Lung microvascular endothelial cell (primary cell): ENCODE measurements at regions not wholly inside any gene's neighbourhood (a gene's known extent, or its start where the extent isn't known, plus 50 kb on each side); places are given as distances from the start of the nearest gene placed in this dataset.
A peak's percentile ranks its signal among the peaks of the same experiment; 100 is the strongest.

Experiments
- DNase-seq, 2 donors: peaks; one replicate each; pipeline versions ENCODE4 v3.0.0 to v3.0.0-alpha.2; 2010; ENCODE audit warnings: low read depth in 2 of 2

DNA sequence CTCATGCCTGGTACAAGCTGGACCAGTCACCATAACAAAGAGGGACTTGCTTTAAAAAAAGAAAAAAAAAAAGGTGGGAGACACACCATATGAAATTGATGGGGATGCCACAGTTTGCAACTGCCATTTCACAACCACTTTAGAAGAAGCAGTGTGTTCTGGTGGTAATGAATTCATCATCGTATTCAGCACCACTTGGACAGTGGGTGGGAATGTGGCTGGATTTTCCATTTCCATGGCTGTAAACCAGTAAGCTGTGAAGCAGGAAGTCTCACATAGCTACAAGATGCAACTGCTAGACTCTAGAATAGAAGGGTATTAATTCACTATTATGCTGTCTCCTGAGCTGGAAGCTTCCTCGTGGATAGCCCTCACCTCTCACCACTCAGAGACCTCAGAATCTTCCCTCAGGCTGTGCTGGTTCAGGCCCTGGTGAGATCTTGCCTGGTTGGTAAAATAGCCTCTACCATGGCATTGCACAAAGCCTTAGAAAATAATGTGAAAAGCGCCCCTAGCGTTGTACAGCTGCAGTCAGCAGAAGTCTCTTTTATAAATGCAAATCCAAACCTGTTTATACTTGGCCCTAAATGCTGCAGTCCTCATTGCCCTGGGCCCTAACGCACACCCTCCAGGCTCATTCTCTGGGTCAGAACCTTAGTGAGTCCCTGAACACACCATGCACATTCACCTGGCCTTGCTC is 150.7 kb downstream of the KCTD15 start:
- peak in 1 of 2 donors; percentile 10 for DNase-seq

- DNase-seq = no peak
These were observed 152.1 kb downstream of the KCTD15 start for GRCh38 chr19:33948651-33949335.

- DNase-seq = no peak
These were observed 153.6 kb downstream of the KCTD15 start for GRCh38 chr19:33950091-33950750.

- DNase-seq = no peak
These were observed 156.4 kb downstream of the KCTD15 start for GRCh38 chr19:33953023-33953422.

GRCh38 chr19:33953592-33953991 is 156.9 kb downstream of the KCTD15 start:
- peak; percentile 11 to 32 for DNase-seq

- no peak for DNase-seq
These were observed 158.0 kb downstream of the KCTD15 start for GRCh38 chr19:33954686-33955085.

DNA sequence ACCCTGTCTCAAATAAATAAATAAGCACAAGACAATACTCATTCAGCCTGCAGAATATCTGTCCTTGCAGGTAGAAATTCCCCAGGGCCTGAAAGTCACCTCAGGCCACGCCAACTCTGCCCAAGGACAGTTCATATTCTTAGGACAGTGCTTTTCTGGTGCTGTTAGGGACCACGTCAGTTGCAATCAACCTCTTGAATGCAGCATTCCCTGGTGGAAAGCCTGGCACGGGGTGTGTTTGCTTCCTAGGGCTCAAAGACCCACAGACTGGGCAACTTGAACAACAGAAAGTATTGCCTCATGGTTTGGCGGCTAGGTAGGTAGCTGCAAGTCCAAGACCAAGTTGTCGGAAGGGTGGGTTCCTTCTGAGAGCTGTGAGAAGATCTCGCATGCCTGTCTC is 160.3 kb downstream of the KCTD15 start:
- DNase-seq = no peak

DNA sequence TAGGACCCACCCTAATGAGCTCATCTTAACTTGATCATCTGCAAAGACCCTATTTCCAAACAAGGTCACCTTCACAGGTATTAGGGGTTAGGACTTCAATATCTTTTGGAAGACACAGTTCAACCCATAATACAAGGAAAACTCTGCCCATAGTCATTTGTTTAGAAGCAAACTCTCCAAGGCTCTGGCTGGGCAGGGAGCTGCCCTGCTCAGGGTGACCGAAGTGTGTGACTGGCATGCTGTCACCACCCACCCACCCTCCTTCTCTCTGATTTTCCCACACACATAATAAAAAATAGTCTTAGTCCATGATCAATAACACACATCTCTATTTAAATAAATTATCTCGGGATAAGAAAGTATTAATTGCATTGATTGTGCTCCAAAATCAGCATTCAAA is 161.1 kb downstream of the KCTD15 start:
- DNase-seq = no peak

- no peak for DNase-seq
These were observed 163.9 kb downstream of the KCTD15 start for GRCh38 chr19:33960566-33960965.

DNA sequence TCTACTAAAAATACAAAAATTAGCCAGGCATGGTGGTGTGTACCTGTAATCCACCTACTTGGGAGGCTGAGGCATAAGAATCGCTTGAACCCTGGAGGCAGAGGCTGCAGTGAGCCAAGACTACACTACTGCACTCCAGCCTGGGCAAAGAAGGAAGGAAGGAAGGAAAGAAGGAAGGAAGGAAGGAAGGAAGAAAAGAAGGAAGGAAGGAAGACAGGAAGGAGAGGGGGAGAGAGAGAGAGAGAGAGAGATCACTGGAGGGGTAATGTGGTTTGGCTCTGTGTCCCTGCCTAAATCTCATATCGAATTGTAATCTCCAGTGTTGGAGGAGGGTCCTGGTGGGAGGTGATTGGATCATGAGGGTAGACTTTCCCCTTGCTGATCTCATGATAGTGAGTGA is 165.5 kb downstream of the KCTD15 start:
- no peak for DNase-seq

GRCh38 chr19:33963514-33963913 is 166.8 kb downstream of the KCTD15 start:
- DNase-seq = no peak

DNA sequence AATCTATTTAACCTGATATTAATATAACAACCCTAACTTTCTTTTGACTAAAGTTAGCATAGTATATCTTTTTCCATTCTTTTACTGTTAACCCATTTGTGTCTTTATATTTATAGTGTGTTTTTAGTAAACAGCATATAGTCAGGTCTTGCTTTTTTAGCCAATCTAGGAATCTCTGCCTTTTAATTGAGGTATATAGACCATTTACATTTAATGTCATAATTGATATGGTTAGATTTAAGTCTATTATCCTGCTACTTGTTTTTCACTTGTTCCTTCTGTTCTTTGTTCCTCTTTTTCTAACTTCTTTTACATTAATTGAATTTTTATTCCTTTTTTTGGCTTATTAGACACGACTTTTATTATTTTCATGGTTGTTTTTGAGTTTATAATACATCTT is 174.4 kb downstream of the KCTD15 start:
- no peak for DNase-seq

DNA sequence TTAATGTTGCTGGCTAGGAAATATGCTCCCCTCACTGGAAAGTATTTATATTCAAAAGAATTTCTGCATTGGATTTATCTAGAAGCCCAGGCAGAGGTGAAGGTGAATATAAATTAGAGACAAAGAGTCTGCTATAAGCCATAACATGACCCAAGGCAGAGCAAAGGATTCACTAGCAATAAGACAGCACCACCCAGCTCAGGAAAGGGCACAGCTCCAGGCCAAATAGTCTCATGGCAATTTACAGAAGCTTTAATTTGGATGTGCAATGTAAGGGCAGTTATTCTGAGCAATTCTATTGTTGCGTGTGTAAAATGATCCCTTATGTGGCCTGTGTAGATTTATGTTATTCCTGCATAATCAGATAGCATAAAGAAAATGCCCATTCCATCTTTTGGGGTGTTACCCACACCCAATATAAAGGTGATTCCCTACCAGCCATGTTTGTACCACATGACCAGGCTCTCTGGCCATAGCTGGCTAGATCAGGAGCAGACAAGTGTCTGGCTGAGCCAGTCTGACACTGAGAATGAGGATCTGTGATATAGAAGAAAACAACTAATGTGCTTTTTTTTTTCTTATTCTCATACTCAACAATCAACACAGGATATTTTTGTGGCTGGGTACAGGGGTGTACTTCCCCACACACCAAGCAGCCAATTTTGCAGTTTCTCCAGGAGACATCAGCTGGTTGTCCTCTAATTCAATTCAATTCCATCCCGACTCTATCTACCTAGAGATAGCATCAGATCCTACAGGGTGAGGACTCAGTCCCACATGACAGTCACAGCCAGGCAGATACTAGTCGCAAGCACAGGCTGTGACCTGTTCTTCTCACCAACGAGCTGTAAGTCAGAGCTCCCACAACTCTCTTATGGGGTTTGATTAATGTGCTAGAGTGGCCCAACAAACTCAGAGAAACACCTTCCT is 181.4 kb downstream of the KCTD15 start:
- no peak for DNase-seq

DNA sequence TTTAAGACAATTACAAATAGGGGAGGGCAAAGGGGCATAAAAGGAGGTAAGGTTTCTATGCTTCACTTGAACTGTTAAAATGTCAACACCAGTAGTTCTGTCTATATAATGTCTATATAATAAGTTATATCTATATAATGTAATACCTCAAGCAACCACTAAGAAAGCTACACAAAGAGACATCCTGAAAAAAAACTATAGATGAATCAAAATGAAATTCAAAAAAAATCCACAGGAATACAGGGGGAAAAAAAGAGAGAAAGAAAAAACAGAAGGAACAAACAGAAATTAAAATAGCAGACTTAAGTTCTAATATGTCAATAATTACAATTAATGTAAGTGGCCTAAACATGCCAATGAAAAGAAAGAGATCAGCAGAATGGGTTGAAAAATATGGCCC is 186.0 kb downstream of the KCTD15 start:
- DNase-seq = no peak

DNA sequence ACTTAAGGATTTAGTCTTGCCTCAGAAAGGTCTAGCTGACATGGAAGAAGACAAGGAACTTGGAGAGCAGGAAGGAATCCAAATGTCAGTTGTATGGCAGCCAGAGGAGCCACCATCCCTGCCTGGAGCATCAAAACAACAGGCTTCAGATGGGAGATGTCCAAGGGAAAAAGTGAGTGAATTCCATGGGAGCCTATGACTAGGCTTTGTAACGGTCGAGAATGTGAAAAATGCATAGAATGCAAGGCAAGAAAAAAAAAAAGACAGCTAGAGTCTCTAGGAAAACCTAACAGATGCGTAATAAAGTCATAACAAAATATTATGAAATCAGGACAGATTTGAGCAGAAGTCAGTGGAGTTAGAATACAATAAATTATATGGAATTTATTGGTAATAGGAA is 183.7 kb upstream of the LSM14A start:
- no peak for DNase-seq

- DNase-seq = peak in 1 of 2 donors; percentile 2
These were observed 174.6 kb upstream of the LSM14A start for GRCh38 chr19:33997690-33998089.

GRCh38 chr19:33998302-33998701 is 174.0 kb upstream of the LSM14A start:
- peak in 1 of 2 donors; percentile 12 for DNase-seq

DNA sequence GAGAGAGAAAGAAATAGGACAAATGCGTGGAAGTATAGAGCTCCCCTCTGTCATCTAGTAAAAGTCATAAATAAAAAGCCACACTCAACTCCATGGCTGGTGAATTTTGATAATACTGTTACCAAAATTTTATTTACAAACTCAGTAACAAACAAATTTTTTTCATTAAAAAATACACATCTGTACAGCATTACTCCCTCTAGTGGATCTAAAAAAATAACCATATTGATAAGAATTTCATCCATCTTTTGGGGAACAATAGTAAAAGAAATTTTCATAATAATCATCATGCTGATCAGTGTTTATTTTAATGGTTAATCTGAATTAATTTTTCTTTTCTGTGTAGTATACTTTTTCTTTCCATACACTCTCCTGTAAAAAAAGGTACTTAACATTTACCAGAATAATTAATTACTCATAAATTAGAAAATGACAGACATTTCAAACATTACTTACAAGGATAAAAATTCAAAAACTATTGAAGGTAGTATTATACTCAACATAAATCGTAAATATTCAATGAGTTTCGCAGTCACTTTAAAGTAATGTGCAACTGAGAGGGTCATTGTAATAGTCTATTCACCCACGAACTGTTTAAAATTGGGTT is 173.5 kb upstream of the LSM14A start:
- DNase-seq = peak; percentile 12 to 24

DNA sequence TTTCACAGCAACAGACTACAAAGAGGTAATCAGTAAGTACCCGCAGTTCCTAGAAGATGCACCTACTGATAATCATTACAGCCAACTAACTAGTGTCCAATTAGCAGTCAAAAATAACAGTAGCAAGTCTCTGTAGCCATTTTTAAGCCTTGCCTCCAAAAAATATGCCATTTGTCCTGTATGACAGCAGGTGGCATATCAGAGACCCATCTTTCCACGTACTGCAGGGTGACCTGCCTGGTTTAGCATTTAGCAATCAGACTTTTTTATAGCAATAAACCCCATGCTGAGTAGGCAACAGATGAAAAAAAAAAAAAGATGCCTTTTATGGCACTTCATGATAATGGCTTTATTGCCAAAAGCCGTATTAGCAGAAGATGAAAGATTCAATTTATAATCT is 155.3 kb upstream of the LSM14A start:
- DNase-seq = no peak

DNA sequence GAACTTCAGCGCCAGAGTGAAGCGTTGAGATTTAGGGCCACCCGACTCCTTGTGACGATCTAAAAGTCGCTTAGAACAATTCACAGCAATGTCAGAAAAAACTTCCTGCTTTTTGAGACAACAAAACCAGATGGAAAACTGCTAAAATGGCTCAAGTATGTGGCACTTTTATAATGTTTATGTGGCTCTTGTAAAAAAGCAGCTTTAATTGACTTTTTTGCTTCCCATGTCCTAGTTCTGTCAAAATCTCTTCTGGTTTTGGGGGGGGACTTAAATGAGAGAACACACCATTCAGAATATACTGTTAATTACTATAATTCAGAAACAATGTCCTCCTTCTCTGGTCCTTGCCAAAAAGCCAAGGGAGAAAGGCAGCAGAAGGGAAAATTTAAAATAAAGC is 154.7 kb upstream of the LSM14A start:
- no peak for DNase-seq

GRCh38 chr19:34018546-34018945 is 153.8 kb upstream of the LSM14A start:
- DNase-seq = no peak
